GM18861 (cell line): ENCODE measurements at regions not wholly inside any gene's neighbourhood (a gene's known extent, or its start where the extent isn't known, plus 50 kb on each side); places are given as distances from the start of the nearest gene placed in this dataset.
A peak's percentile ranks its signal among the peaks of the same experiment; 100 is the strongest.

Experiments used
- ATAC-seq: cut with Tn5 transposase; IDR thresholded peaks from one replicate; pipeline ENCODE4 v1.9.1; 2021; ENCODE audit not compliant: unreplicated experiment

DNA sequence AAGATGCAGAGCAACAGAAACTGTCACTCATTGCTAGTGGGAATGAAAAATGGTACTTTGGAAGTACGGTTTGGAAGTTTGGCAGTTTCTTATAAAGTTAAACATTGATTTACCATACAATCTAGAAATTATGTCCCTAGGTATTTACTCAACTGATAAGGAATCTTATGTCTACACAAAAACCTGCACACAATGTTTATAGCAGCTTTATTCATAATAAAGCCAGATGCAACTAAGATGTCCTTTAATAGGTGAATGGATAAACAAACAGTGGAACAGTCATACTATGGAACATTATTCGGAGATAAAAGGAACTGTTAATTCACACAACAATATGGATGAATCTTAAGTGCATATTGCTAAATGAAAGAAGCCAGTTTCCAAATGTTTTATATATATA, 96.2 kb upstream of the SIRPA start:
- ATAC-seq, result no peak

DNA sequence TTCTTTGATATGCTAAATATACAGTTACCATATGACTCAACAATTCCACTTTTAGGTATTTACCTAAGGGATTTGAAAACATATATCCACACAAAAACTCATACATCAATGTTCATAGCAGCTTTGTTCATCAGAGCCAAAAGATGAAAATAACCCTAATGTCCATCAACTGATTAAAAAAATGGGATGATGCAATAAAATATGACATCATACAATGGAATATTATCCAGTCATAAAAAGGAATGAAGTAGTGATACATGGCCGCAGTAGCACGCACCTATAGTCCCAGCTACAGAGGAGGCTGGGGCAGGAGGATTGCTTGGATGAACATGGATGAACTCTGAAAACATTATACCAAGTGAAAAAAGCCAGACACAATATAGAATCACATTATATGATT, 101.4 kb upstream of the SIRPA start:
- ATAC-seq, result no peak

DNA sequence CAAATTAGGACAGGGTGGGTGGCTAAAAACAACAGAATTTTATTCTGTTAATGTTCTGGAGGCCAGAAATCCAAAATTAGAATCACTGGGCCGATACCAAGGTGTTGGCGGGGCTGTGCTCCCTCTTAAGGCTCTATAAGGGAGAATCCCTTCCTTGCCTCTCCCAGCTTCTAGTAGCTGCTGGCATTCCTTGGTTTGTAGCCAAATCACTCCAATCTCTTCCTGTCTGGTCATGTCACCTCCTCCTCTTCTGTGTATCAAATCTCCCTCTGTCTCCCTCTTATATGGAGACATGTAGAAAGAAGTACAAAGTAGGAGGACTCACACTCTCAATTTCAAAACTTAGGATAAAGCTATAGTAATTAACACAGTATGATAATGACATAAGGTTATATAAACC, 102.9 kb upstream of the SIRPA start:
- ATAC-seq, result no peak

DNA sequence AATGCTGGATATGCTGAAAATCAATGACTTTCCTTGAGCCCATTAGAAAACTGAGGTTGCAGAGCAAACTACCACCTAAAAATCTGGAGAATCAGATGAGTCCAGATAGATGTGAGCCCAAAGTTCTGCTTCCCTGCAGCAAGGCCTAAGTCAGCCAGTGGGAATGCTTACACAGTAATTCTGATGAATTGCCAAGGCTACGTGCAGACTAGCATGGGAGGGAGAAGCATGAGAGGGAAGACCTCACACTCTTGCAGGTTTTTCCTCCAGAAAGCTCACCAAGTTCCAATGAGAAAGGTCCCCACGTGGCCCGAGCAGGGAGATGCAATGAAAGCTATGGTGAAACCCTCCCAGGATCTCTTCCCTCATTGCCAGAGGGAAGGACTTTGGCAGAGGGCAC, 104.8 kb upstream of the SIRPA start:
- no peak for ATAC-seq

GRCh38 chr20:1788044-1788443, 107.2 kb upstream of the SIRPA start:
- ATAC-seq, result no peak

DNA sequence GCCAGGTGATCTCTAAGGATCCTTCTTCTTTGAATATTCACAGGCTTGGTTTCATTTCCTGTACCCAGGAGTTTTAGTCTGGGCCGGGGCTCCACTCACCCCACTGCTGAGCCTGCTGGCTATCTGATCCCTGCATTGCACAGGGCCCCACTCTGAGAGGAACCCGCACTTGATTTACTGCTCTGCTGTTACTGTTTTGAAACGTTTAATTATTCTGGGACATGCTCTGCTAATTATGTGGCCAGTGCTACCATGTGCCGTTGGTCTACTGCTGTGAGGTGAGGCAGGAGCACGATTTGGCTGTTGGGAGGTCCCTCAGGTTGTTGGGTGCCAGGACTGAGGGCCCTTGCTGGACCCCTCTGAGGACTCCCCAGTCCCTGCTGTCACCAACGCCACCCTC, 108.7 kb upstream of the SIRPA start:
- ATAC-seq, result no peak

DNA sequence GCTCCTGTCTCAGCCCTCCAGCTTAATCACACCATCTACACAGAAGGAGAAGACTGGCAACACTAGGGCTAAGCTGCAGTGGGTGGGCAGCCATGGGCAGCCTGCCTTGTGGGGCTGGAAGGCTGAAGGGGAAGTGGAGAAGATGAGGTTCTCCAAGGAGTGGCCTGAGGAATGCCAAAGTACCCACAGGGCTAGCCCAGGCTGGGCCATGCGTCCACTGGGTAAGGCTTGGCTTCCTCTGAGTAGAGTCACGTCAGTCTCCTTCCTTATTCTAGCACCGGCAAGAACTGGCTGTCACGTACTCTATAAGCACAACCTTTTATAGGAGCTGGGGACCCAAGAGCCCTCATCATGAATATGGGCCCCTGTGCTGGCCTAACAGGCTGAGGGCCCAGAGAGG, 110.6 kb upstream of the SIRPA start:
- no peak for ATAC-seq

DNA sequence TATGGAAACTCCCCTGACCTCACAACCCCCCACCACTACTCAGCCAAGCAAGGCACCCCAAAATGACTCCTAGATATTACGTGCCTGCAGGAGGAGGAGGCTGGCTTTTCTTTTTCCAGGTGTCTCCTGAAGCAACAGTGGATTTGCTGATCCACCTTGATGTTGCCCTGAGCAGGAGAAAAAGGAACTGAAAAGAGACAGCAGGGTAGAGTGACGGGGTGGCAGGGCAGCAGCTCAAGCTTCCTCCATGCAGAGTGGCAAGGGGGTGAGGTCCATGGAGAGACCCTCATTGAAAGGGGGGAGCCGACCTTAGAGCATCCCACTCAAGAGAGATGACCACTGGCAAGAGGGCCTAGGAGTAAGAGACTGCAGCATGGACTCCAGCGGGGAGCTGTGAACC, 112.0 kb upstream of the SIRPA start:
- ATAC-seq, result no peak

DNA sequence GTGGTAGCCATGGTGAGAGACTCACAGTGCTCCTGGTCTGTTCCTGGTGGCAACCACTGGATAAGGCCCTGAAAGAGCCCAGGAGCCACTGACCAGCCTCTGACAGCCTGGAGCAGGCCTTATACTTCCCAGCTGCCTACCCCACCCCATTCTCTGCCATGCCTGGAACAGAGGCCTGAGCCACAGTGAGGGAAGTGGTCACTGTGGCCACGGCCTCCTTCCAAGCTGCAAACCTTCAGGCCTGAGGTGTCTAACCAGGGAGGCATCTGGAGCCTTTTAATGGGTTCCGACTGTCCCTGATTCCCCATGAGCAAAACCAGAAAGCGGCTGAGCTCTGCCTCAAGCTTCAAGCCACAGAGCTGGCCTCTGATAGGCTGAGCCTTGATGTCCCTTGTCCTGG, 113.0 kb upstream of the SIRPA start:
- no peak for ATAC-seq

DNA sequence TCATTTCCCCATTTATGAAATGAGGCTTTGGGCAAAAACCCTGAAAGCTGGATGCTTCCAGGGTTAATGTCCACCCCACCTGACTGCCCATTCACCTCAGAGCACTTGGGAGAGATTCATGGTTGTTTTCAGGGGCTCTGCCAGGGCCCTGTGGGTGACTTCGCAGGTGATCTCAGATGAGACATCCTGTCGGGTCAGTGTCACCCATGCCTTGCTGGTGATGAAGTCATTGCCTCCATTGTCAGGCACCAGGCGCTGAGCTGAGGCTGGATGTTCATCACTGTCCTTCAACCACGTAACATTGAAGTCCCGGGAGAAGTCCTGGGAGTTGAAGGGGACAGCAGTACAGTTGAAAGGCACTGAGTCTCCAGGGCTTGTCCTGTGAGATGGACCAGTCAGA, 115.6 kb upstream of the SIRPA start:
- no peak for ATAC-seq

- no peak for ATAC-seq
Observed at GRCh38 chr20:1778338-1778737, 116.9 kb upstream of the SIRPA start.

DNA sequence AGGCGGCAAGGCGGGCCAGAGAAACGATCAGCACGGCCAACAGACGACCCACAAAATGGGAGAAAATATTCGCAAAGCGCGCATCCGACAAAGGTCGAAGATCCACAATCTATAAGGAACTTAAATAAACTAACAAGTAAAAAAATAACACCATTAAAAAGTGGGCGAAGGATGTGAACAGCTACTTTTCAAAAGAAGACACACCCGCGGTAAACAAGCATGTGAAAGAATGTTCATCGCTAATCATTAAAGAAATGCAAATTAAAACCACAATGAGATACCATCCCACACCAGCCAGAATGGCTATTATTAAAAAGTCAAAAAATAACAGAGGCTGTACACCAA, 117.8 kb upstream of the SIRPA start:
- peak; percentile 23 for ATAC-seq

DNA sequence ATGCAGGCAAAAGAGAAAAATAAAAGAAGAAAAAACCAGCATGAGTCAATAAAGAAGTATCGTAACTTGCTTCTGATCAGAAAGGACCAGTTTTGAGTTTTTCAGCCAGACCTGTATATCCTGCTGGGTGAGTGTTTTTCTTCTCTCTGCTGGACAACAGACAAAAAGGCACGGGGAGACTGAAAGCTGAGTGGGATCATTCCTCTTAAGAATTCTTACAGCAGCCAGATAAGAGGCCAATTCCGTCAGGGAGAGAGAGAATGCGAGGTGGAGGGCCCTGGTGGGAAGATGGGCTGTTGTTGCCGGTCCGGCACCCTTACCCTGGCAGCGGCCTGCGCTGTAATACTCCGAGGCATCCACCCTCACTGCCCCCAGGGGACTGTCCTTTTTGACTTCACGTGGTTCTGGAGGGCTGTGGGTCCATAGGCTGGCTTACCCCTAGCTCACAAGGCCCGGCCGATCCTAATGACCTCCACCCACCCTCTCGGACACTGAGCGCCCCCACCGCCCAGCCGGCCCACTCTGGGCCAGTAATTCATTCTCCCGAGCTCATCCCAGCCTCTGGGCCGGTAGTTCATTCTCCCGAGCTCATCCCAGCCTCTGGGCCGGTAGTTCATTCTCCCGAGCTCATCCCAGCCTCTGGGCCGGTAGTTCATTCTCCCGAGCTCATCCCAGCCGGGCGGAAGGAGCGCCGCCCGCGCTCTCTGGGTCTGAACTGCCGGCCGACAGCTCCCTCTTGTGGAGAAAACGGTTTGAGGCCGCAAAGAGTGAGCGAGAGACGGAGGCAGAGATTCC, 118.3 kb upstream of the SIRPA start:
- peak; percentile 79 for ATAC-seq

DNA sequence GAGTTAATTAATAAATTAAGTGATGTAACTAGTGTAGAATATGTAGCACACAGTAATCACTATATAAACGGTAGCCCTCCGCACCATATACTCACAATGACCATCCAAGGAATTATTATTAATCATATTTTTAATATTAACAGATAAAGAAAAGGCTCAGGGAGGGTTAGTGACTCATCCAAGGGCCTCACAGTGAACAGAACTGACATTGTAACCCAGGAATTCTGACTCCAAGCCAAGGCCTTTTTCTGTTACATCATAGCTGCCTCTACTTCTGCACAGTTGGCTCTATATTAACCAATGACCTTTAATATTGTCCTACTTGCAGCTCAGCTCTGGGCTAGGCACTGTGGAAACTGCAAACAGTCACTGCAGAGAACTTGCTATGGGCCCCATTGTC, 117.5 kb upstream of the SIRPG start:
- no peak for ATAC-seq

DNA sequence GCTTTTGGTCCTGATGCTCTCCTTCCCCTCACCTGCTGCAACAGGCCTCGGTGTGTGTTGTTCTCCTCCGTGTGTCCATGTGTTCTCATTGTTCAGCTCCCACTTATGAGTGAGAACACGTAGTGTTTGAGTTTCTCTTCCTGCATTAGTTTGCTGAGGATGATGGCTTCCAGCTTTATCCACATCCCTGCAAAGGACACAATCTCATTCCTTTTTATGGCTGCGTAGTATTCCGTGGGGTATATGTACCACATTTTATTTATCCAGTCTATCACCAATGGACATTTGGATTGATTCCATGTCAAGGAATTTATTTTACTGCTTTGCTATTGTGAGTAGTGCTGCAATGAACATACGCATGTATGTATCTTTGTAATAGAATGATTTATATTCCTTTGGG, 116.9 kb upstream of the SIRPG start:
- no peak for ATAC-seq

GRCh38 chr20:1773816-1774215, 116.2 kb upstream of the SIRPG start:
- ATAC-seq, result no peak

DNA sequence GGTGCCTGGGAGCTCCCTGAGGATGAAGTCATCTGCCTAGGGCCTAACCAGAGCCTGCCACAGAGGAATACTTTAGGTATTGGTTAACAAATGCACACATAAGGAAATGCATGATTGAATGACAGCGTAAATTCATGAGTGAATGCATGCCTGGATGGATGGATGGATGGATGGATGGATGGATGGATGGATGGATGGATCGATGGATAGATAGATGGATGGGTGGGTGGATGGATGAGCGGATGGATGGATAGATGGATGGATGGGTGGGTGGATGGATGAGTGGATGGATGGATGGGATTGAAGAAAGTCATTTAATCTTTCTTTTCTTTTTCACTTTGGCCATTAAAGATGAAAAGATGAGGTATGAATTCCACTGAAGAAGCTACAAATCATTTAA, 111.9 kb upstream of the SIRPG start:
- no peak for ATAC-seq

GRCh38 chr20:1766731-1767130, 109.2 kb upstream of the SIRPG start:
- ATAC-seq, result no peak

GRCh38 chr20:1764136-1765033, 106.8 kb upstream of the SIRPG start:
- peak; percentile 84 for ATAC-seq

DNA sequence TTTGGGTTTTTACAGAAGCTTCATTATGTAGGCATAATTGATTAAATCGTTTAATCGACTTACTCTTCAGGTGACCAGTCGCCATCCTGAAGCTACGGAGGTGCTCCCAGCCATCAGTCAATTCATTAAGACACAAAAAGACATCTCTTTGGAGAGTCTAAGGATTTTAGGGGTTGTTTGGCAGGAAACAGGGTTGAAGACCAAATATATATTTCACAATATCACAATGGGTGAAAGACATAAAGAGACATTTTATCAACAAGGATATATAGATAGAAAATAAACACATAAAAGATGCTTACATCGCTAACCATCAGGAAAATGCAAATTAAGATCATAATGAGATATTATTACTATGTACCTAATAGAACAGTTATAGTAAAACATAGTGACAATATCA, 104.0 kb upstream of the SIRPG start:
- no peak for ATAC-seq

DNA sequence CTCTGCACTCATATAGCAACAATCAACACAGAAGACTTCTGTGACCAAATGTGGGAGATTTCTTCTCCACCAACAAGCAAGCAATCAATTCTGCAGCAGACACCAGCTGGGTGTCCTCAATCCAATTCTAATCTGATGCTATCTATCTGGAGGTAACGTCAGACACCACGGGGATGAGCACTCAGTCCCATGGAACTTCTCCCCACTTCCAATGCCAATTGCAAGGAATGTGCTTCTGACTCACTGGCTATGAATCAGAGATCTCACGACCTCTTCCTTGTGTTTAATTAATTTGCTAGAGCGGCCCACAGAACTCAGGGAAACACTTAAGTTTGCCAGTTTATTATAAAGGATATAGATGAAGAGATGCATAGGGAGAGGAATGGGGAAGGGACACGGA, 103.5 kb upstream of the SIRPG start:
- ATAC-seq, result no peak

- no peak for ATAC-seq
Observed at GRCh38 chr20:1758765-1759164, 101.2 kb upstream of the SIRPG start.
